ENCODE measurements at regions not wholly inside any gene's neighbourhood (a gene's known extent, or its start where the extent isn't known, plus 50 kb on each side); places are given as distances from the start of the nearest gene placed in this dataset.

GRCh38 chr4:31974490-31975002 is 1254.4 kb downstream of the PCDH7 start:
- ATAC-seq: no peak
- 61% methylated on average over 2 of the region's 2 CpGs for WGBS (ENCODE audit: insufficient coverage)
- H3K27me3 Mint-ChIP-seq (ENCODE audit: low read depth in 2 of 2): no peaks in the 10 kb centered on the region

GRCh38 chr4:31979988-31980387 is 1259.8 kb downstream of the PCDH7 start:
- DNase-seq (no peak), ATAC-seq (no peak)
- Mint-ChIP-seq H3K27me3 (ENCODE audit: low read depth in 2 of 2) (no peaks in the 10 kb centered on the region), H3K36me3 (peaks cover 8% of the 10 kb centered on the region), H3K4me1 (no peaks in the 10 kb centered on the region), H3K27ac (no peak overlapping the region), H3K4me3 (no peak overlapping the region), H3K9me3 (peaks cover 11 to 30% of the 10 kb centered on the region in 2 donors)
- no peaks in the 10 kb centered on the region for H3K4me1 ChIP-seq (ENCODE audit: control insufficient read depth, insufficient read depth, low read length)
- WGBS (ENCODE audit: insufficient coverage): 66% methylated on average over 2 of the region's 2 CpGs
- no peaks in the 10 kb centered on the region for H3K9me3 ChIP-seq (ENCODE audit: control insufficient read depth, insufficient read depth, low read length)
- H3K27ac ChIP-seq (ENCODE audit: low read length): no peak overlapping the region
- H3K27me3 ChIP-seq (ENCODE audit: control insufficient read depth, insufficient read depth, low read length): no peaks in the 10 kb centered on the region
- H3K4me3 ChIP-seq (ENCODE audit: low read length): no peak overlapping the region
- H3K36me3 ChIP-seq (ENCODE audit: control insufficient read depth, insufficient read depth, low read length): no peaks in the 10 kb centered on the region
- no peak for TF ChIP-seq CTCF (IDR thresholded peaks at IDR 0.05)
- intact Hi-C loops (cut with micrococcal nuclease): no loop called here

More at GRCh38 chr4:31974490-31975002, 1254.4 kb downstream of the PCDH7 start:
- no peaks in the 10 kb centered on the region for H3K27me3 ChIP-seq (ENCODE audit: control insufficient read depth, insufficient read depth, low read length)
- TF ChIP-seq CTCF (IDR thresholded peaks at IDR 0.05): no peak
- Mint-ChIP-seq H3K36me3 (peaks cover 8% of the 10 kb centered on the region), H3K27ac (no peak overlapping the region), H3K4me1 (no peaks in the 10 kb centered on the region), H3K9me3 (peaks cover 11 to 12% of the 10 kb centered on the region in 2 donors), H3K4me3 (no peak overlapping the region)
- intact Hi-C loops (cut with micrococcal nuclease): no loop called here
- DNase-seq: no peak
- H3K9me3 ChIP-seq (ENCODE audit: control insufficient read depth, insufficient read depth, low read length): no peaks in the 10 kb centered on the region
- no peak overlapping the region for H3K4me3 ChIP-seq (ENCODE audit: low read length)
- no peaks in the 10 kb centered on the region for H3K36me3 ChIP-seq (ENCODE audit: control insufficient read depth, insufficient read depth, low read length)
- no peak overlapping the region for H3K27ac ChIP-seq (ENCODE audit: low read length)
- H3K4me1 ChIP-seq (ENCODE audit: control insufficient read depth, insufficient read depth, low read length): no peaks in the 10 kb centered on the region

GRCh38 chr4:31983246-31983645 is 1263.1 kb downstream of the PCDH7 start:
- no peak for TF ChIP-seq CTCF (IDR thresholded peaks at IDR 0.05)
- no peaks in the 10 kb centered on the region for H3K4me1 ChIP-seq (ENCODE audit: control insufficient read depth, insufficient read depth, low read length)
- intact Hi-C loops (cut with micrococcal nuclease): no loop called here
- H3K27me3 ChIP-seq (ENCODE audit: control insufficient read depth, insufficient read depth, low read length): no peaks in the 10 kb centered on the region
- Mint-ChIP-seq H3K4me3 (no peak overlapping the region), H3K9me3 (peaks cover 7 to 30% of the 10 kb centered on the region in 2 donors), H3K27me3 (ENCODE audit: low read depth in 2 of 2) (no peaks in the 10 kb centered on the region), H3K27ac (no peak overlapping the region), H3K4me1 (no peaks in the 10 kb centered on the region), H3K36me3 (peaks cover 8% of the 10 kb centered on the region)
- H3K4me3 ChIP-seq (ENCODE audit: low read length): no peak overlapping the region
- ATAC-seq (no peak), DNase-seq (no peak)
- peaks cover 3% of the 10 kb centered on the region for H3K9me3 ChIP-seq (ENCODE audit: control insufficient read depth, insufficient read depth, low read length)
- no peaks in the 10 kb centered on the region for H3K36me3 ChIP-seq (ENCODE audit: control insufficient read depth, insufficient read depth, low read length)
- H3K27ac ChIP-seq (ENCODE audit: low read length): no peak overlapping the region
- 80% methylated on average over 1 of the region's 1 CpG for WGBS (ENCODE audit: insufficient coverage)

- Mint-ChIP-seq H3K36me3 (peaks cover 4% of the 10 kb centered on the region), H3K27me3 (ENCODE audit: low read depth in 2 of 2) (no peaks in the 10 kb centered on the region), H3K4me3 (no peak overlapping the region), H3K9me3 (peaks cover 5 to 28% of the 10 kb centered on the region in 2 donors), H3K27ac (no peak overlapping the region), H3K4me1 (no peaks in the 10 kb centered on the region)
- intact Hi-C loops (cut with micrococcal nuclease): no loop called here
- H3K27ac ChIP-seq (ENCODE audit: low read length): no peak overlapping the region
- no peaks in the 10 kb centered on the region for H3K36me3 ChIP-seq (ENCODE audit: control insufficient read depth, insufficient read depth, low read length)
- no peak for ATAC-seq
- DNase-seq: no peak
- no peaks in the 10 kb centered on the region for H3K4me1 ChIP-seq (ENCODE audit: control insufficient read depth, insufficient read depth, low read length)
- no peaks in the 10 kb centered on the region for H3K27me3 ChIP-seq (ENCODE audit: control insufficient read depth, insufficient read depth, low read length)
- H3K9me3 ChIP-seq (ENCODE audit: control insufficient read depth, insufficient read depth, low read length): peaks cover 3% of the 10 kb centered on the region
- no peak overlapping the region for H3K4me3 ChIP-seq (ENCODE audit: low read length)
- no peak for TF ChIP-seq CTCF (IDR thresholded peaks at IDR 0.05)
Observed at GRCh38 chr4:31983677-31984076, 1263.5 kb downstream of the PCDH7 start.

Measured in natural killer cell (primary cell).